BLaER1 treated with 17β-estradiol and CSF1 and Interleukin-3, amounts not matched to agents 10 nM and 100 nM (cell line): ENCODE measurements at regions not wholly inside any gene's neighbourhood (a gene's known extent, or its start where the extent isn't known, plus 50 kb on each side); places are given as distances from the start of the nearest gene placed in this dataset.
"Not testable (repeated sequence)": the region's sequence is repeated elsewhere in the genome, so short reads cannot be mapped to it uniquely, and the experiment has no call there.

ENCODE experiments used
- H3K27ac ChIP-seq, 11 experiments: shearing (Covaris generic); formaldehyde crosslinking; 2 replicates each; pipeline ENCODE4 v1.8.1; 2022
- H3K27me3 ChIP-seq, 11 experiments: shearing (Covaris generic); formaldehyde crosslinking; 2 replicates each; pipeline ENCODE4 v1.8.1; 2022
- H3K36me3 ChIP-seq, 11 experiments: shearing (Covaris generic); formaldehyde crosslinking; 2 replicates each; pipeline ENCODE4 v1.8.1; 2022
- H3K4me1 ChIP-seq, 10 experiments: shearing (Covaris generic); formaldehyde crosslinking; 2 replicates each; pipeline ENCODE4 v1.8.1; 2022
- H3K4me2 ChIP-seq, 11 experiments: shearing (Covaris generic); formaldehyde crosslinking; 2 replicates each; pipeline ENCODE4 v1.8.1; 2022
- H3K4me3 ChIP-seq, 10 experiments: shearing (Covaris generic); formaldehyde crosslinking; 2 replicates each; pipeline ENCODE4 v1.8.1; 2022
- H3K9ac ChIP-seq, 11 experiments: shearing (Covaris generic); formaldehyde crosslinking; 2 replicates each; pipeline ENCODE4 v1.8.1; 2022
- H3K9me3 ChIP-seq, 11 experiments: shearing (Covaris generic); formaldehyde crosslinking; replicated peaks in 1 of 11; 2 replicates each; pipeline ENCODE4 v1.8.1; 2022
- H4K20me1 ChIP-seq, 11 experiments: shearing (Covaris generic); formaldehyde crosslinking; 2 replicates each; pipeline ENCODE4 v1.8.1; 2022
- Cebpa-rat ChIP-seq, 11 experiments: shearing (Covaris generic); IDR thresholded peaks; 2 replicates each; pipeline ENCODE4 v1.8.1; 2022

DNA sequence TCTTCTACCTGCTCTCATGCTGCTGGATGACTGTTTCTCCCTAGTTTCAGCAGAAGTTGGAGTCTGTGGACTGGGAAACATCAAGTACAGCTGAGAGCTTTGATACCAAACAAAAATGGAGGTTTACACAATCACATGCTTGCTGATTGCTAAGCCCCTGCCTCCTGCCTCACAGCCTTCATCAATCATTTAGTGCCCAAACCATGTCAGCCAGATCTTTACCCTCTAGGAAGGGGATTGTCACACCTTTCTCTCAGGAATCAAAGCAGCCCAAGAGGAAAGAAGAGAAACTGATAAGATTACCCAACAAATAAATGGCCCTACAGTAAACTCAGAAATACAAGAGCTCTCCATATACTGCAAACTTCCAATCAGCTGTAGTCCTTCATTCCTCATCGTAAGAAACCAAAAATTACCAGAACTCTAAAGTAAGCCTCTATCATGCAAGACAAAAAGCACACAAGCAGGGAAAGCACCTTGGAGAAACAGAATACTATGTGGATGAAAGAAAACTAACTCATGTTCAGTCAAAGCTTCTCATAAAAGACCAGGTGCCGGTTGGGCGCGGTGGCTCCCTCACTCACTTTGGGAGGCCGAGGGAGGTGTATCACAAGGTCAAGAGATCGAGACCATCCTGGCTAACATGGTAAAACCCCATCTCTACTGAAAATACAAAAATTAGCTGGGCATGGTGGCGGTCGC is 63.6 kb upstream of the RESF1 start:
- H3K4me1 ChIP-seq = peaks cover 29 to 37% (median 31%) of the 10 kb centered on the region in 10 experiments
- peaks cover 0 to 43% (median 23%) of the 10 kb centered on the region in 11 experiments; a peak in 18 of 22 replicates for H3K36me3 ChIP-seq
- peak overlapping the region; percentile 72 to 100 (median 96); a peak in 21 of 22 replicates for H3K27ac ChIP-seq
- peak overlapping the region; percentile 19 to 74 (median 48); a peak in 20 of 22 replicates for H3K4me2 ChIP-seq
- peak overlapping the region in 9 of 10 experiments; percentile 35 to 47 (median 40); a peak in 17 of 20 replicates for H3K4me3 ChIP-seq
- TF ChIP-seq Cebpa-rat (IDR thresholded peaks at IDR 0.05) = no peak
- H3K27me3 ChIP-seq = no peaks in the 10 kb centered on the region
- H4K20me1 ChIP-seq = no peaks in the 10 kb centered on the region
- peaks cover 95 to 100% (median 99%) of the 10 kb centered on the region in 11 experiments for H3K9me3 ChIP-seq
- H3K9ac ChIP-seq = peak overlapping the region; percentile 6 to 92 (median 76); a peak in 20 of 22 replicates

DNA sequence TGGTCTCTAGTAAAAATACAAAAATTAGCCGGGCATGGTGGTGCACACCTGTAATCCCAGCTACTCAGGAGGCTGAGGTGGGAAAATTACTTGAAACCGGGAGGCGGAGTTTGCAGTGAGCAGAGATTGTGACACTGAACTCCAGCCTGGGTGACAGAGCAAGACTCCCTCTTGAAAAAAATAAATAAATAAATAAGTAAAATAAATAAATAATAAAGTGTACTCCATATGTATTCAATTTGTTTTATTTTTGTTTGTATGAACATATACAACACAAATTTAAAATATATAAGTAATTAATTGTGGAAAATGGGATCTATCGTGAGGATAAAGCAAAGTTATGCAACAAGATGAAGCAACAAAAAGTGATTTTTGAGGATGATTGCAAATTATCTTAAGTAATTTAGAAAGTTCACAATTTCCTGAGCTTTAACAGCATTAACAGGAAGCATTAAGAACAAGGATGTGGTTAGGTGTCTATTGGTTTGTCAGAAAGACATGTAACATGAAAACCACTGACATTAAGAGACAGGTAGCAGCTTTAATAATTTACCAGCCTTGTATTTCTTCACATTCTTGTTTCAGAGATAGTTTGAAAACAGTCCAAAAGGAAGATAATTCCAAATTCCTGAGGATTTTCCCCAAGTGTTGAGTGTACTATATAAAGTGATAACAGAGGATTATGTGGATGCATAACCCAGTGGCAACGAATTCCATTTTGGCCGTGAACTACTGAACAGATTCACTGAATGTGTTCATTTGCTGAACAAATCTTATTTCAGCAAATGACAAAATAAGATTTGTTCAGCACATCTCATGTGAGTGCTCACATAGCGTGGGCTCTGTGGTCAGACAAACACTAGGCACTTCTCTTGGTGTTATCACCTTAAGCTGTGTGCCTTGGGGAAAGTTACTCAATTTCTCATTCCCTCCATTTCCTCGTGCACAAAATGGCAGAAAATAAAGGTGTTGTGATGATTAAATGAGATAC is 68.6 kb upstream of the RESF1 start:
- Histone ChIP-seq H3K27ac (peak overlapping the region in 7 of 11 experiments; percentile 2 to 100 (median 30); a peak in 12 of 22 replicates), H3K9ac (0 out of 22 replicates have a peak overlapping the region, but pooled peaks of 1 of the 11 experiments have one; percentile 27), H3K4me1 (peaks cover 12 to 37% (median 19%) of the 10 kb centered on the region in 10 experiments), H4K20me1 (no peaks in the 10 kb centered on the region), H3K27me3 (no peaks in the 10 kb centered on the region), H3K9me3 (peaks cover 99 to 100% (median 100%) of the 10 kb centered on the region in 11 experiments), H3K4me2 (peak overlapping the region in 1 of 11 experiments; percentile 26; a peak in 1 of 22 replicates), H3K4me3 (peak overlapping the region in 4 of 10 experiments; percentile 3 to 35 (median 26); a peak in 2 of 20 replicates), H3K36me3 (peaks cover 3 to 34% (median 24%) of the 10 kb centered on the region in 11 experiments; a peak in 17 of 22 replicates)
- no peak; a peak in 1 of 22 replicates for TF ChIP-seq Cebpa-rat (IDR thresholded peaks at IDR 0.05)

DNA sequence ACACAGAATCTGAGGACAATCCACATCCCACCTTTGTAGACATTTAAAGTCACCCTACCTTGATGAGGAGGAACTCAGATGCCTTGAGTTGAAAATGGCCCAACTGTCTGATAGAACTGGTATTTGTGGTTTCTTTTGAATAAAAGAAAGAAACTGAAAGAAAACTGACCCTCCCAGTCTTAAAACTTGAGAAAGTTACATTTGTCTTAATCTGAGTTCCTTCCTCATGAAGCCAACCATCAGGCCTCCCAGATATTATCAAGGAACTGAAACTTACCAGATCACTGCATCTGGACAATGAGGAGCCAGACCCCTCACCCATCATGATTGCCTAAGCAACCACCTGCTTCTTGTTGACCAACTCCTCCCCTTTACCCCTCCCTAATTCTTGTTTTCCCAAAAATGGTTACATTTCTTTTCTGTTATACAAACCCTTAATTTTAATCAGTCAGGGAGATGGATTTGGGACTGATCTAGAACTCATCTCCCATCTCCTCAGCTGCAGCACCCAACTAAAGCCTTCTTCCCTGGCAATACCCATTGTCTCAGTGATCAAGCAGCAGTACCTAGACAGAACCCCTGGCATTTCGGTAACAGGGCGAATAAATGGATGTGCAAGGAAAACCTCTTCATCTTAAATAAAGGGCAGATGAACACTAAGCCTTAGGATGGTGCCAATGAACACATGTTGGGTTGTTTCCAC is 72.0 kb upstream of the RESF1 start:
- peak overlapping the region; percentile 69 to 86 (median 77); a peak in 21 of 22 replicates for H3K27ac ChIP-seq
- H3K27me3 ChIP-seq = no peaks in the 10 kb centered on the region
- peaks cover 98 to 100% (median 100%) of the 10 kb centered on the region in 11 experiments for H3K9me3 ChIP-seq
- peak overlapping the region; percentile 16 to 64 (median 38); a peak in 16 of 22 replicates for H3K4me2 ChIP-seq
- H3K36me3 ChIP-seq = peaks cover 0 to 19% (median 8%) of the 10 kb centered on the region in 11 experiments; a peak in 13 of 22 replicates
- H3K9ac ChIP-seq = peak overlapping the region; percentile 3 to 76 (median 51); a peak in 16 of 22 replicates
- TF ChIP-seq Cebpa-rat (IDR thresholded peaks at IDR 0.05) = peak in 2 of 11 experiments; percentile 12 to 14; a peak in 1 of 22 replicates
- peak overlapping the region; percentile 22 to 56 (median 34); a peak in 18 of 20 replicates for H3K4me3 ChIP-seq
- no peaks in the 10 kb centered on the region for H4K20me1 ChIP-seq
- H3K4me1 ChIP-seq = peaks cover 8 to 29% (median 14%) of the 10 kb centered on the region in 10 experiments; a peak in 17 of 20 replicates

DNA sequence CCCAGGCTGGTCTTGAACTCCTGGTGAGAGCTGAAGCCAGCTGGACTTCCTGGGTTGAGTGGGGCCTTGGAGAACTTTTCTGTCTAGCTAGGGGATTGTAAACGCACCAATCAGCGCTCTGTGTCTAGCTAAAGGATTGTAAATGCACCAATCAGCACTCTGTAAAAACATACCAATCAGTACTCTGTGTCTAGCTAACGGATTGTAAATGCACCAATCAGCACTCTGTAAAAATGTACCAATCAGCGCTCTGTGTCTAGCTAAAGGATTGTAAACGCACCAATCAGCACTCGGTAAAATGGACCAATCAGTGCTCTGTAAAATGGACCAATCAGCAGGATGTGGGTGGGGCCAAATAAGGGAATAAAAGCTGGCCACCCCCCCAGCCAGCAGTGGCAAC is 76.5 kb upstream of the RESF1 start:
- not testable (repeated sequence) for H3K27me3 ChIP-seq, H3K9ac ChIP-seq, H3K27ac ChIP-seq, H3K36me3 ChIP-seq, H4K20me1 ChIP-seq, H3K4me3 ChIP-seq, H3K4me2 ChIP-seq
- Histone ChIP-seq H3K4me1 (peaks cover 3 to 18% (median 13%) of the 10 kb centered on the region in 10 experiments; a peak in 15 of 20 replicates), H3K9me3 (peaks cover 90 to 100% (median 99%) of the 10 kb centered on the region in 11 experiments)

DNA sequence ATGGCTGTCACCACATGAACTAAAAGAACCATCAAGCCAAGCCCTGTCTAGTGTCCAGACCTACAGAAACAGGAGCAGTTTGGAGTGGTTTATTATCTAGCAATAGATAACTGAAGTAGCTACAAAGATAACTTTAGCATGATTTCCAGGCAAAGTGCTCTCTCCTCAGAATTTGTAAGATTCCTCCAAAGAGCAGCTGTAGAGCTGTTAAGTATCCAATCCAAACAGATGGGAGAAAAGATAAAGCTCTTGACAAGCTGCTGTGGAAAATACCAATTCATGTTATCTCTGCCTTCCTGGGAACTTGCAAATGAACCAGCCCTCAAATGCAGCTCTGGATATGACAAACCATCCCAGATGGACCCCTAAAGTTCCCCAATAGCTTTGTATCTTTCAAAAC is 78.9 kb upstream of the RESF1 start:
- Histone ChIP-seq H4K20me1 (no peaks in the 10 kb centered on the region), H3K9me3 (peaks cover 81 to 100% (median 98%) of the 10 kb centered on the region in 11 experiments), H3K4me3 (no peak overlapping the region), H3K9ac (no peak overlapping the region), H3K4me2 (no peak overlapping the region), H3K27me3 (no peaks in the 10 kb centered on the region), H3K4me1 (peaks cover 13 to 28% (median 17%) of the 10 kb centered on the region in 10 experiments), H3K36me3 (peaks cover 0 to 6% (median 0%) of the 10 kb centered on the region in 11 experiments; a peak in 2 of 22 replicates), H3K27ac (0 out of 22 replicates have a peak overlapping the region, but pooled peaks of 2 of the 11 experiments have one; percentile 7)
- no peak for TF ChIP-seq Cebpa-rat (IDR thresholded peaks at IDR 0.05)

DNA sequence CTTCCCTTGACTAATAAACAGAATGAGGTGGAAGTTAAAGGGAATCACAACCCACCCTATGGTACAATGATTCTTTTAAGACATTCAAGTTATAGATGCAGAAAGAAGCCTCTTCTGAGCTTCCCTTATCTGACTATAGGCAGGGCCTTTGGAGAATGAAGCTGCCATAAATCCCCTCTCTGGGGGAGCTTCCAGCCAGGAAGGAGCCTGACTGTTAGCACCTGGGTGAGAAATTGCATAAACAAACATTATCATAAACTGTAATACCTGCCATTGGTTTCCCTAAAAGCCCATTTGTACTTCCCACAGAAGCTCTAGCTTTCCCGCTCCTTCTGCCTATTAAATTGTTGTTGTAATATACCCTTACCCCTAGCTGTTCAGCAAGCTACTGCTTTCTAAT is 81.3 kb upstream of the RESF1 start:
- no peak for TF ChIP-seq Cebpa-rat (IDR thresholded peaks at IDR 0.05)
- Histone ChIP-seq H3K27me3 (no peaks in the 10 kb centered on the region), H3K9ac (no peak overlapping the region), H3K4me1 (peaks cover 22 to 37% (median 25%) of the 10 kb centered on the region in 10 experiments), H3K4me2 (peak overlapping the region in 1 of 11 experiments; percentile 7; a peak in 2 of 22 replicates), H3K9me3 (peaks cover 76 to 100% (median 97%) of the 10 kb centered on the region in 11 experiments), H3K4me3 (no peak overlapping the region), H3K36me3 (peaks cover 0 to 6% (median 0%) of the 10 kb centered on the region in 11 experiments; a peak in 5 of 22 replicates), H4K20me1 (no peaks in the 10 kb centered on the region), H3K27ac (peak overlapping the region in 9 of 11 experiments; percentile 73 to 86 (median 81); a peak in 13 of 22 replicates)

DNA sequence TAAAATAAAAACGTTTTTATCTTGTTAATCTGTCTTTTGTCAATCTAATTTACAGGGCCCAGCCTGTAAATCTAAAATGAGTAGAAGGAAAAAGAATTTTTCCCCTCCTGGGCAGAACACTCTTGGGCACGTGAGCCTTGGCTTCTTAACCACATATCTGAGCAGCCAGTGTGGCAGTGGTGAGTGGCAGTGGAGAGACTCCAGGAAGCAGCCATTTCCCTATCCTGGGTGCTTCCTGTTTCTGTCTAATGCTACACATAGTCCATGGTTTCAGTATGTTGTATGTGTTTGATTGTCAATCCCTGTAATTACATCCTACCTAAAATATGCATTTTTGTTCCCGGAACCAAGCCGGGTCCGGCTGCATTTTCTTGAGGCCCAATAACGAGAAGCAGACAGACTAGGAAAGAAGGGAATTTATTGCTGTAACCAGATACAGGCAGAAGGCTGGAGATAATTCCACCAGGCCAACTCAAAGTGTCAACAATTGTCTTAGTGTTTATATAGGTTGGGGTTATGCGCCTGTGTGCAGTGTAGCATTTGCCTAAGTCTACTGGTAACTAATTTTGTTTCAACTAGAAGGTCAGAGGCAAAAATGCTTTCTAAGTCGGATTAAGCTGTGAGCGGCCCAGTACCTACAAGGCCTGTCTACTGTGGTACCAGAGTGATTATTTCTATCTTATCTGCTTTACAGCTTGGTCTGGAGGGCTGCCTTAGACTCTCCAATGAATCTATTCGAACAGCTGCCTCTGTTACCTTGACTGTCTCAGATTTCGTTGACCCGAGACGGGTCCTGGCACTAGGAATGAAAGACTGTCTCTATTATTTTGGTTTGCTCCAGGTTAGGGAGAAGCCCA is 82.4 kb upstream of the RESF1 start:
- Histone ChIP-seq H3K27ac (peak overlapping the region; percentile 10 to 86 (median 81); a peak in 21 of 22 replicates), H3K9me3 (peaks cover 76 to 100% (median 97%) of the 10 kb centered on the region in 11 experiments), H3K4me1 (peaks cover 22 to 37% (median 25%) of the 10 kb centered on the region in 10 experiments), H3K9ac (peak overlapping the region in 5 of 11 experiments; percentile 22 to 67 (median 42); a peak in 9 of 22 replicates), H4K20me1 (no peaks in the 10 kb centered on the region), H3K4me3 (no peak overlapping the region), H3K4me2 (peak overlapping the region; percentile 15 to 54 (median 43); a peak in 18 of 22 replicates), H3K27me3 (no peaks in the 10 kb centered on the region), H3K36me3 (peaks cover 0 to 6% (median 0%) of the 10 kb centered on the region in 11 experiments; a peak in 5 of 22 replicates)
- no peak for TF ChIP-seq Cebpa-rat (IDR thresholded peaks at IDR 0.05)
